H7 (cell line): ENCODE measurements at regions not wholly inside any gene's neighbourhood (a gene's known extent, or its start where the extent isn't known, plus 50 kb on each side); places are given as distances from the start of the nearest gene placed in this dataset.
A peak's percentile ranks its signal among the peaks of the same experiment; 100 is the strongest.
"Not testable (repeated sequence)": the region's sequence is repeated elsewhere in the genome, so short reads cannot be mapped to it uniquely, and the experiment has no call there.

Experiments
- DNase-seq: peaks from one replicate; pipeline ENCODE4 v3.0.0; 2012
- H3K27me3 ChIP-seq: 2 replicates; pipeline ENCODE4 v1.6.0; 2011; ENCODE audit warnings: mild to moderate bottlenecking, low read length; ENCODE audit not compliant: control insufficient read depth, insufficient read depth
- H3K36me3 ChIP-seq: replicated peaks from 2 replicates; pipeline ENCODE4 v1.5.1; 2011; ENCODE audit warnings: low read length; ENCODE audit not compliant: control insufficient read depth, insufficient read depth
- H3K4me3 ChIP-seq: 2 replicates; pipeline ENCODE4 v1.5.1; 2011; ENCODE audit warnings: low read depth, mild to moderate bottlenecking, control low read depth, low read length, moderate library complexity; ENCODE audit not compliant: insufficient read depth

DNA sequence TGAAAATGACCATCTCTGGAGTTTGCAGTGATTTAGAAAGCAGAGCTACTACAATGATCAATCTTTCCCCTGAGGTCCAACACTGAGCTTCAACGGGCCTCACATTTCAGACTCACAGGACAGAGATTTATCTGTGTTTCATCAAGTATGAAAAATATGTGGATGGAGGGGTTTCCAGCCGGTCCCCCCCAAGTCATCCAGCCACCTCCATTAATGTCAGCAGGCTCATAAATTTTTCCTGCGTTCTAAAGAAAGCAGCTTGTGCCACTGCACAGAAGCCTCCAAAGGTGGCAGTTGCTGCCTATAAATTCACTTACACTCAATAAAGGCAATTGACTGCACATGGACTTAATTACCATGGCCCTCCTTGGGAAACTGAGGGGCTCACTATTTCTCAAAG, 117.4 kb upstream of the ACKR3 start:
- no peaks in the 10 kb centered on the region for H3K36me3 ChIP-seq
- H3K4me3 ChIP-seq, result no peak overlapping the region
- no peaks in the 10 kb centered on the region for H3K27me3 ChIP-seq

DNA sequence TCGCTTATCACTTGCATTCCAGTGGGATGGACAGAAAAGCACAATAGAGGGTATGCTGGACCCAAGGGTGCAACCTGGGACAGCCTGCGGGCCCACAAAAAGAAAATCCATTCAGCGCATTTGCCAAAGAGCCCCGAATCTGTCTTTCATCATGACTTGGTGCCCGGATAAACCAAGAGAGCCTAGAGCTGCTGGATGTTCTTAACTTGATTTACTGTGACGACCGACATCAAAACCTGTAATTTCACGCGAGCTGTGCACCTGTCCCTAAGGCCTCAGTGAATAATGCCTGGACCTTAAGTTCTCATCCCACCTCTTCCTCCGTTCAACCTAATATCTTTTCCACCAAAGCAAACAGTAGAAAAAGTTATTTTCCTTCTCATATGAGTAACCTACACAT, 115.5 kb upstream of the ACKR3 start:
- Histone ChIP-seq H3K36me3 (no peaks in the 10 kb centered on the region), H3K4me3 (no peak overlapping the region), H3K27me3 (no peaks in the 10 kb centered on the region)
- DNase-seq, result no peak

More for the DNA sequence above, 117.4 kb upstream of the ACKR3 start:
- DNase-seq, result no peak

DNA sequence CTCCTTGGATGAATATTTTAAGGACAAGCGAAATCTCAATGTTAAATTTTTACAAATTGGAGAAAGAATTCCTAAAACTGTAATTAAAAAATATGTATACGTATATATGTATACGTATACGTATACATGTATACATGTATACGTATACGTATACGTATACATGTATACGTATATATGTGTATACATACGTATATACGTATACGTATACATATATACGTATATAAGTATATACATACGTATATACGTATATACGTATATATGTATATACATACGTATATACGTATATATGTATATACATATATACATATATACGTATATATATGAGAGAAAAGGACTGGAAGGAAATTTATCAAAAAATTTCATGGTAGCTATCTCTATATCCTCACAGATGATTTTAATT, 110.2 kb upstream of the ACKR3 start:
- Histone ChIP-seq H3K27me3 (no peaks in the 10 kb centered on the region), H3K4me3 (no peak overlapping the region), H3K36me3 (no peaks in the 10 kb centered on the region)
- DNase-seq, result no peak

DNA sequence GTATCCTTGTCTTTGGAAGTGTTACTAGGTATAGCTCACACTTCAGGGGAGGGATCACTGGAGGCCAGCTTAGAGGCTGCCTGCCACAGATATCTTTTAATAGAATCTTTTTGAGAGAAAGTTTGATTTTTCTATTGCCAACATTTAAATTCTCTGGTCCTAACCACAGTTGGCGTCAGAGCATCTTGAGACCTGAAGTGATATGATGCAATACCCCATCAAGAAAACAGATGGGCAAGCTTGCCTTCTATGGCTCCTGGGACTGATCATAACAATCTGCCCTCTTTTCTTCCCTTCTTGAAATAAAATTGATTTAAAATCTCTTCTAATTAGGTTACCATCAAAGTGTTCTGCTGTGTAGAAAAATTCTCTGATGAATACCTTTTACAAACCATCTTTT, 105.5 kb upstream of the ACKR3 start:
- H3K36me3 ChIP-seq, result no peaks in the 10 kb centered on the region
- H3K27me3 ChIP-seq, result no peaks in the 10 kb centered on the region
- no peak overlapping the region for H3K4me3 ChIP-seq
- no peak for DNase-seq

DNA sequence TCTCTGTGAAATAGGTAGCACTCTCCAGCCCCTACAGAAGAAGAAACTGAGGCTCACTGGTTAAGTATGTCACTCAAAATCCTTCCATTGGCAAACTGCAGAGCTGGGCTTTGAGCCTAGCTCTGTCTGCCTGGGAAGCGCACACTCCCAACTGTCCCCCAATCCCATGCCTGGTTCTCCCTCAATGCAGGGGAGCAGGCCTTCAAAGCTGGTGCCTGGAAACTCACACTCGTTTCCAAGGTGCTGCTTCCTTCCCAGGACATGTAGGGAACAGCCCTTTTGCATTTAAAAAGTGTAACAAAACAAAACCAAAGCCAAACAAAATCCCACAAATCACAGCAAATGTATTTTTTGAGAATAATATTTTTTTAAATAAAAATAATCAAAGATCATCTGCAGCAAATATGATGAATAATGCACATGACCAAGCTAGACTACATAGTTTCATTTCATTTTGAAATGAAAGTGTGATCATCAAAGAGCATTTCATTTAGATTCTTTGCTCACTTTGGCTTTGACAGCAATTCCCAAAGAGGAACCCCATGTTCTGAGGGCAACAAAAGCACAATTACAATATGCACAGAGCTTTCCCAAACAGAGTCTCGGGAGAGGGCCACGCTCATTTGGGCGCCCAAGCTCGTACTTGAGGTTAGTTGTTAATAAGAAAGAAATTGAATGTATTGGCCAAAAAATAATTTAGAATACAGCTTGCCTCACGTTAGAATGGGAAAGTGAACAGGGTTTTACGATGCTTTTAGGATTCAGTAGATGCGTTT, 96.7 kb upstream of the ACKR3 start:
- no peaks in the 10 kb centered on the region for H3K27me3 ChIP-seq
- no peaks in the 10 kb centered on the region for H3K36me3 ChIP-seq
- H3K4me3 ChIP-seq, result no peak overlapping the region
- DNase-seq, result no peak

DNA sequence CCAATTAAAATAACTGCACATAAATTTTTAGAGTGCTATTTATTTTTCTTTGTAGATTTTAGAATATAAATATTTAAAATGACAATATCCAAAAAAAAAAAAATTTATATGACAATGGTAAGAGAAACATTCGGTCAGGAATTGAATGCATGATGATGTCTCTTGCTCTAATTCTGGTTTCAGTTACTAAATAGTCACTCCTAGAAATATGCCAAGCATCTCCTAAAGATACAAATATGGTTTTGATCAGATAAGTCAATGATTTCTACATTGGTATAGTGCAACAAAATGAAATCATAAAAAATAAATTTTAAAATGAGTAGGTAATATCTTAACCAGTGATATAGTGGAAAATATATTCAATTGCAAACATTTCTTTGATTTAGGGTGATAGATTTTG, 95.9 kb upstream of the ACKR3 start:
- DNase-seq, result no peak

DNA sequence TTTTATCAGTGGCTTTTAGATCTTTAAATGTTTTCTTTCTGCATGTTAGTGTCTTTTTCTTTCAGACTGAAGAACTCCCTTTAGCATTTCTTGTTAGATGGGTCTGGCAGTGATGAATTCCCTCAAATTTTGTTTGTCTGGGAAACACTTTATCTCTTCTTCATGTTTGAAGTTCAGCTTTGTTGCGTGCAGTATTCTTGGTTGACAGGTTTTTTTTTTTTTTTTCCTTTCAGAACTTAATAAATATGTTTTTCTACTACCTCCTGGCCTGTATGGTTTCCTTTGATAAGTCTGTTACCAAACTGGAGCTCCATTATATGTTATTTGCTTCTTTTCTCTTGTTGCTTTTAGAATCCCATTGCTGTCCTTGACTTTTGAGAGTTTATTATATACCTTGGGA, 89.8 kb upstream of the ACKR3 start:
- H3K36me3 ChIP-seq, result no peaks in the 10 kb centered on the region
- DNase-seq, result no peak
- no peaks in the 10 kb centered on the region for H3K27me3 ChIP-seq
- H3K4me3 ChIP-seq, result no peak overlapping the region

More for the DNA sequence above, 95.9 kb upstream of the ACKR3 start:
- Histone ChIP-seq H3K27me3 (no peaks in the 10 kb centered on the region), H3K4me3 (no peak overlapping the region), H3K36me3 (no peaks in the 10 kb centered on the region)

DNA sequence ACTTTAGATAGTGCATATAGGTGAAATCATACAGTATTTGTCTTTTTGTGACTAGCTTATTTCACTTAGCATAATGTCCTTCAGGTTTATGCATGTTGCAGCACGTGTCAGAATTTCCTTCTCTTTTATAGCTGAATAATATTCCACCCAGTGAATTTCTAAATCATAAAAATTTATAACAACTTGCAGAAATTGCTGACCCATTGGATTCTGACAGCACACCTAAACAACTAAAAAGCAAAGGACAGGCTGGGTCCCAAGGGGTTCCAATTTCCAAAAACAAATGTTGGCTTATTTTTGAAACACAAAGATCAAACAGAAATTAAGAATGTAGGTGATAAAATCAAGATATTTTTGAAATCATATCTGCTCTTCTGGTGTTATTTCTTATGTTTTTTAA, 86.5 kb upstream of the ACKR3 start:
- no peak for DNase-seq
- H3K36me3 ChIP-seq, result no peaks in the 10 kb centered on the region
- no peak overlapping the region for H3K4me3 ChIP-seq
- H3K27me3 ChIP-seq, result no peaks in the 10 kb centered on the region

DNA sequence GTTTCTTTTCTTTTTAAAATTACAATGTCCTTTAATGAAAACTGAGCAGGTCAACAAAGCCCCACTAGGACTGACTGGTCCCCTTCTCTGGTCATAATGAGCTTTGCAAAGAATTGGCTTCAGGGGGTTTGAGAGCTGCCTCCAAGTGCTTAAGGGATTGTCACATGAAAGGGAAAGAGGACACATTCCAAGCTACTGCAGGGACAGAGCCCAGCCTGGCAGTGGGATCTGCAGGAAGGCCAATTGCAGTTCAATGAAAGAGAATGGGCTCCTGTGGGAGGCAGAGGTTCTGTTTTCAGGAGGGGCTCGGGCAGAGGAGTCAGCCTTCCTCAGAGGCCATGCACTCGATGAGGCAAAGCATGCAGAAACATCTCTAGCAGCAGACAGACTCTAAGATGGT, 84.1 kb upstream of the ACKR3 start:
- H3K36me3 ChIP-seq, result no peaks in the 10 kb centered on the region
- no peak overlapping the region for H3K4me3 ChIP-seq
- H3K27me3 ChIP-seq, result no peaks in the 10 kb centered on the region
- DNase-seq, result no peak

DNA sequence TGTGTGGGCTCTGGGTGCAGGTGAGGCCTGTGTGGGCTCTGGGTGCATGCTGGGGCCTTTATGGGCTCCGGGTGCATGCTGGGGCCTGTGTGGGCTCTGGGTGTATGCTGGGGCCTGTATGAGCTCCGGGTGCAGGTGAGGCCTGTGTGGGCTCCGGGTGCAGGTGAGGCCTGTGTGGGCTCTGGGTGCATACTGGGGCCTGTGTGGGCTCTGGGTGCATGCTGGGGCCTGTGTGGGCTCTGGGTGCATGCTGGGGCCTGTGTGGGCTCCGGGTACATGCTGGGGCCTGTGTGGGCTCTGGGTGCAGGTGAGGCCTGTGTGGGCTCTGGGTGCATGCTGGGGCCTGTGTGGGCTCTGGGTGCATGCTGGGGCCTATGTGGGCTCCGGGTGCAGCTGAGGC, 80.5 kb upstream of the ACKR3 start:
- not testable (repeated sequence) for H3K4me3 ChIP-seq, H3K36me3 ChIP-seq, DNase-seq, H3K27me3 ChIP-seq

DNA sequence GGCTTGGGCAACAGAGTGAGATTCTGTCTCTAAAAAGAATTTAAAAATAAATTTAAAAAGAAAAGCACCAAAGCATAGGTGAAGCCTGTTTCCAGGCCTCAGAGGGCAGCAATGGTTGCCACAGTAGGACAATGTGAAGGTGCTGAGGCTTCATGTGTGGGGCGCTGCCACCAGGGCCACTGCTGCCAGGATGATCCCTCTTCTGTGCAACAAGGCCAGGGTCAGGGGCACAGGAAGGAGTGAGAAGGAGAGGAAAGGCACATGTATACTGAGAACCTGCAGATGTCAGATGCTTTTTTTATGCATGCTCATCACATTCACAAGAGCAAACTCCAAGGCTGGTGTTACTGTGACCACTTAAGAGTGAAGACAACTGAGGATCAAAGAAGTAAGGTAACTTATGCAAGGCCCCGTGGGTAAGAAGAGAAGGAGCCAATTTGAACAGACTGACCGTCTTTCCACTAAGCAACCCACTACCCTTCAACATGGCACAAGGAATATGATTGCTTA, 79.7 kb upstream of the ACKR3 start:
- no peak for DNase-seq
- H3K36me3 ChIP-seq, result no peaks in the 10 kb centered on the region
- H3K27me3 ChIP-seq, result no peaks in the 10 kb centered on the region
- no peak overlapping the region for H3K4me3 ChIP-seq

DNA sequence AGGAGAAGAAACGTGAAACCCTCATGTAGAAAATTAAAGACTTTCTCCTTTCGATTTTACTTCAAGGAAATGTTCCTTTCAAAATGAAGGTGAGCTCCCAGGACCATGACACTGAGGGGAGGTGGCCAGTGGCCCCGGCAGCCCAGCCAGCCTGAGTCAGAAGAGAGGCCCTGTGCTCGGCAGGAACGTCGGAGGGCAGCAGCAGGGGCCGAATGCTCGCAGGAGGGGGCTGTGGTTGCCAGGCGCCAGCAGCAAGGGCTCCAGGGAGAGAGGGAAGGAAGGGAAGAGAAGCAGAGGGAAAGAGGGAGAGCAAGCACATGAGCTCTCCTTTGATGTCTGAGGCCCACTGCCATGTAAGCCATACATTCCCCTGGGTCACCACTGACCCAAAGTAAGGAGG, 73.3 kb upstream of the ACKR3 start:
- peak; percentile 48 for DNase-seq
- no peaks in the 10 kb centered on the region for H3K27me3 ChIP-seq
- H3K4me3 ChIP-seq, result no peak overlapping the region
- no peaks in the 10 kb centered on the region for H3K36me3 ChIP-seq

DNA sequence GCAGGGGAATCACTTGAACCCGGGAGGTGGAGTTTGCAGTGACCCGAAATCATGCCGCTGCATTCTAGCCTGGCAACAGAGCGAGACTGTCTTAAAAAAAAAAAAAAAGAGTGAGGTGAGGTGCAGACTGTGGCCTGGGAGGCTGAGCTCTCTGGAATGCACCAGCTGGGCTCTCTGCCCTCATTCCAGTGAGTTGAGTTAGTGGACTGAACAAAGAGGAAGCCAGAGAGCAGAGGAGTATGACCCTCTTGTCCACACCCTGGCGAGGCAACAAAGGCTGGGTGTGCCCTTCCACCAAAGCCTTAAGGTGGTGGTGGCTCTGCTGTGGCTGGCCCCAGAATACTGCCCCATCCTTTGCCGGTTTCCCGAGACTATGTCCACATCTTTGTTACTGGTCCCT, 71.3 kb upstream of the ACKR3 start:
- Histone ChIP-seq H3K36me3 (no peaks in the 10 kb centered on the region), H3K4me3 (no peak overlapping the region), H3K27me3 (no peaks in the 10 kb centered on the region)
- no peak for DNase-seq

DNA sequence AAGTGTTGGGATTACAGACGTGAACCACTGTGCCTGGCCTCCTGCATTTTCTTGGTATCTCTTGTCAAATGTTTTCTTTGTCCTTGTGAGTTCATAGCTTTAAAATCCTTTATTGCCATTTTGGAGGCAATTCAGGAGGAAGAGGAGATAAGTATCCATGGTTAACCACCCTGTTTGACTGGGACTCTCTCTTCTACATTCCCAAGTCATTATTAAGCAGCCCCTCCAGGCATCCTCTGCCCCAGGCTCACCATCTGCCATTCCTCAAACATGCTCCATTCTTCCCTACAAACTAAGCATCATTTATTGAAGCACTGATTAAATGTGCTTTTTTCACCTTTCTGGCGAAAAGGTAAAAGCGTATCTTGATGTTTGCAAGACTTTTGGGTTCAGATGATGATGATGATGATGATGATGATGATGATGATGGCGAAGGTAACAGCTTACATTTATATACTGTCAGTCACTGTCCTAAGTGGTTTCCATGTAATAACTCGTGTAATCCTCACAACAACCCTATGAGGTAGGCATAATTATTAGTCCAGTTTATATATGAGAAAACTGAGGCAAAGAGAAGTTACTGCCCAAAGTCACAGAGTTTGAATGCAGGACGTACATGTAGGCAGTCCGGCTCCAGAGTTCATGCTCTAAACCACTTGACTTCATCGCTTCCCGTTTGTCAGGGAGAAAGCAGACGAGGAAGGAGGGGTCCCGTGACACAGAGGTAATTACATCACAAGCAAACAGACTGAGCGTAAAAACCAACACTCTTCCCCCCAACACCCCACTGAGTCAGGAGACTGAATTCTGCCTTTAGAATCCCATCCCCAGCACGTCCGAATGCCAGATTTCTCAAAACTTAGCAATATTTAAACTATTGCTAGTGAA, 69.7 kb upstream of the ACKR3 start:
- no peak overlapping the region for H3K4me3 ChIP-seq
- no peaks in the 10 kb centered on the region for H3K36me3 ChIP-seq
- no peak for DNase-seq
- H3K27me3 ChIP-seq, result no peaks in the 10 kb centered on the region; the same call in 1 of the 2 replicates

DNA sequence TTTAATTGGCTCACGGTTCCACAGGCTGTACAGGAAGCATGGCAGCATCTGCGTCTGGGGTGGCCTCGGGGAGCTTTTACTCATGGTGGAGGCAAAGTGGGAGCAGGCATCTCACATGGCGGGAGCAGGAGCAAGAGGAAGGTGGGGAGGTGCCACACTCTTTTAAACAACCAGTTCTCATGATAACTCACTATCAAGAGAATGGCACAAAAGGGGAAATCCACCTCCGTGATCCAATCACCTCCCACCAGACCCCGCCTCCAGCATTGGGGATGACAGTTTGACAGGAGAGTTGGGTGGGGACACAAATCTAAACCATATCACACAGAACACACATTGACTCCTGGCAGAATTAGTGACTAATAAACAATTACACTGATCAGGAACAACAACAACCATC, 68.6 kb upstream of the ACKR3 start:
- H3K4me3 ChIP-seq, result no peak overlapping the region
- no peaks in the 10 kb centered on the region for H3K36me3 ChIP-seq
- H3K27me3 ChIP-seq, result no peaks in the 10 kb centered on the region; the same call in 1 of the 2 replicates
- no peak for DNase-seq
